ENCODE measurements at regions not wholly inside any gene's neighbourhood (a gene's known extent, or its start where the extent isn't known, plus 50 kb on each side); places are given as distances from the start of the nearest gene placed in this dataset.
A peak's percentile ranks its signal among the peaks of the same experiment; 100 is the strongest.
"Not testable (repeated sequence)": the region's sequence is repeated elsewhere in the genome, so short reads cannot be mapped to it uniquely, and the experiment has no call there.

DNA sequence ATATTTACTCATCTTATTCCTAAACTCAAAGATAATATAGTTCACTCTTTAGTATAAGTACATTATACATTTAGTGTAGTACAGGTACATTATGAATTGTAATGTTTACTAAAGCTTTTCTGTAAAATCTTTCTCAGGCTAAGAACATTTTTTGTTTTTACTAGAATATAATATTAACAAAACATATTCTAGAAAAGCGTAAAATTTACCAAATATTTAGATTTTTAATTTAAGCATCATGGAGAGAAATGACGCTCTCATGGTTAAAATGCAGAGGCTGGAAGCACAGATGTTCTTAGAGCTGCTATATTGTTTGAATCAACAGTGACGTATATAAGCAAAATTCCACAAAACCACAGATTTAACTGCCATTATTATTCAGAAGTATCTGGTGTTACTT is 54.7 kb upstream of the NBPF15 start:
- not testable (repeated sequence) for DNase-seq (ENCODE audit: low read depth in 2 of 2)

GRCh38 chr1:144516906-144517305 is 55.4 kb upstream of the NBPF15 start:
- DNase-seq (ENCODE audit: low read depth in 2 of 2), result not testable (repeated sequence)

DNA sequence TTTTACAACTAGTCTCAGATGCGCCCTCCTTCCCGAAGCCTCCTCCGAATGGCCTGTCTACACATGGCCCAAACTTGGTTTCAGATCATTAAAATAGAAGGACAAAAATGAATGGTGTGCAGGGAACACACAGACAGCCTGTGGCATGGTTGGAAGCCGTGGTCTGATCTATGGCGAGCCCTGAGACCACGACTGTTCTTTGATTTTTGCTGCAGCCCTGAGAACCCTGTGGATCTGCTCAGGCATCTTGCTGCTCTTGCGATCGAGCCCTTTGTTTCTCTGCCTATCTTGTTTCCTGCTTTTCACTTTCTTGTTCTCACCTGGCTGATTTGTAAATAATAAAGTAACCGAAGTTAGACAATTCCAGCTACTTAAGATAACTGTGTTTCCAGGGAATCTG is 57.0 kb upstream of the NBPF15 start:
- not testable (repeated sequence) for DNase-seq (ENCODE audit: low read depth in 2 of 2)

GRCh38 chr1:144519528-144520189 is 58.2 kb upstream of the NBPF15 start:
- DNase-seq (ENCODE audit: low read depth in 2 of 2), result not testable (repeated sequence)

DNA sequence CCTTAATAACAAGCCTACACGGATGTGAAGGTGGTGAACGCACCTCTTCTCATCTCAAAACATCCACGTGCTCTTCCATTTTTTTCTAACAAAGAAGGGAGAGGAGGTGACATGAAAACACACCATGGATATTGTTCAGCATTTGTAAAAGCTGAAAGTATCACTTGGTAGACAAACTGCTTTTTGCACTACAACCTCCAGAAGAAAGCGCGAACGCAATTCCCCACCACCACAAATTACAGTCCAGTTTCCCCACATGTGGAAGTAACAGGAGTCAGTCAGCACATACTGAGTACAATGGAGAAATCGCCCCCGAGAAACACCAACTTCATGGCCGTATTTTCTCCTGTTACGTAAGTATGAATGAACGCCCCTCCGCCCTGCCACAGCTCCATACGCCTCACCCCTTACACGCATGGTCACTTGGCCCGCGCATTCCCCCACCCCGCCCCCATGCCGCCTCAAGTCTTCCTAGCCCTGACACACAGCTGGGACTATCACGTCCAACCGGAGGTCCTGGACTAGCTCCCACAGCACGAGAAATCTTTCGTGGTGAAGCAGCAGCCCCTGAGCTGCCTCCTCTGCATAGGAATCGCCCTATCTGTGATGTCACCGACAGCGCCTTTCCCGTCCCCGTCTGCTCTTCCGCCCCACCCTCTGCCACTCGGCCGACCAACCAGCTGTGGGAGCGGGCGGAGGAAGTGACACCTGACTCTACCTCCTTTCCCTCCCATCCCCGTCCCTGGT is 62.4 kb upstream of the NBPF15 start:
- DNase-seq (ENCODE audit: low read depth in 2 of 2), result peak in 1 of 2 experiments; percentile 5

- DNase-seq (ENCODE audit: low read depth in 2 of 2), result not testable (repeated sequence)
Observed at GRCh38 chr1:144532156-144532607, 60.5 kb upstream of the PPIAL4F start.

DNA sequence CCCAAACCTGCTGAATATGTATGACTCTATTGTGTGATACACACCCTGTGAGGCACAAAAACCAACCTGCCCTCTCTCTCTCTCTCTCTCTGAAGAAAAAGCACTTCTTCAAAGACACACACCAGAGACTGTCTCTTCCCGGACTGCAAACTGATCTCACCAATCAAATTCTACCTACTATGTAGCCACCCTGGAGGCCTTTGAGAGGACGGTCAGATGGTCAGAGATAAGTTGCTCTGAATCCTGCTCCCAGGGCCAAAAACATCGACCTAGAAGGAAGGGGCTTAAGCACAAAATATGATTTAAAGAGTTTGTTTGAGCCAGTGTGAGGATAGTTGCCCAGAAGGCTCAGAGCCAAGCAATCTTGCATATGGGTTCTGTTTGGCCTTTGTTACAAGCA is 59.2 kb upstream of the PPIAL4F start:
- DNase-seq (ENCODE audit: low read depth in 2 of 2), result not testable (repeated sequence)

DNA sequence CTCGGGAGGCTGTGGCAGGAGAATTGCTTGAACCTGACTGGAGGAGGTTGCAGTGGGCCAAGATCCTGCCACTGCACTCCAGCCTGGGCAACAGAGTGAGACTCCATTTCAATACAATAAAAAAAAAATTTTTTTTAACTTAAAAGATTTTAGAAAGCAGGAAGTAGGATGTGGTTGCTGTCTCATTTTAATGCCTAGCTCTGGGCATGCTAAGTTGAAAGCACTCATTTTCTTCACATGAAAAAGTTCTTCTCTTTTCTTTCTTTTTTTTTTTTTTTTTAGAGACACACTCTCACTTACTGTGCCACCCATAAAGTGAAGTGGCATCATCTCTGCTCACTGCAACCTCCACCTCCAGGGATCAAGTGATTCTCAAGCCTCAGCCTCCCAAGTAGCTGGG is 58.4 kb upstream of the PPIAL4F start:
- DNase-seq (ENCODE audit: low read depth in 2 of 2), result not testable (repeated sequence)

GRCh38 chr1:144536677-144537076 is 56.0 kb upstream of the PPIAL4F start:
- not testable (repeated sequence) for DNase-seq (ENCODE audit: low read depth in 2 of 2)

DNA sequence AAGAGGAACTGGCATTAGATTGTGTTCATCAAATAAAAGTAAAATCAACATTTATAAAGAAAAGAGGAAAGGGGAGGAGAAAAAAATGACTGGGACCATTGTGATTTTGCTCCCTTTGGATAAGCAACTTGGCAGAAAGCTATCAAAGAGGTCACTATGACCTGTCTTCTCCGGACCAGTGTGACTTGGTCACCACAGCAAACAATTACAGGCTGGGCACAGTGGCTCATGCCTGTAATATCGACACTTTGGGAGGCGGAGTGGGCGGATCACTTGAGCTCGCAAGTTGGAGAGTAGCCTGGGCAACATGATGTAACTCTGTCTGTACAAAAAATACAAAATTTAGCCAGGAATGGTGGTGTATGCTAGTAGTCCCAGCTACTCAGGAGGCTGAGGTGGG is 55.5 kb upstream of the PPIAL4F start:
- DNase-seq (ENCODE audit: low read depth in 2 of 2), result not testable (repeated sequence)

DNA sequence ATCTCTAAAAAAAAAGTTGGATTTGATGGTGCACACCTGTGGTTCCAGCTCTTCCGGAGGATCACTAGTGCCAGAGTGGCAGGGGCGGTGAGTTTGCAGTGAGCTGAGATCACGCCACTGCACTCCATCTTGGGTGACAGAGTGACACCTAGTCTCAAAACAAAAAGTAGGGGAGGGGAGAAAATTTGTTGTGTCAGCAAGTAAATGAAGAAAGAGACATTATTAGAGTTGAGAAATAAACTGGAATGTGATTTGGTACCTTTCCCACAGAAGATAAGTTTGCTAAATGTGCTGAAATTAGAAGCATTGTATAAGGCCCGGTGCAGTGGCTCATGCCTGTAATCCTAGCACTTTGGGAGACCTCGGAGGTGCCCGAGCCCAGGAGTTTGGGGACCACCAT is 54.0 kb upstream of the PPIAL4F start:
- not testable (repeated sequence) for DNase-seq (ENCODE audit: low read depth in 2 of 2)

- DNase-seq (ENCODE audit: low read depth in 2 of 2), result not testable (repeated sequence)
Observed at GRCh38 chr1:144539191-144539960, 53.3 kb upstream of the PPIAL4F start.
